GM21717 (cell line): ENCODE measurements at regions not wholly inside any gene's neighbourhood (a gene's known extent, or its start where the extent isn't known, plus 50 kb on each side); places are given as distances from the start of the nearest gene placed in this dataset.

Experiments used
- ATAC-seq: cut with Tn5 transposase; IDR thresholded peaks from one replicate; pipeline ENCODE4 v1.9.1; 2021; ENCODE audit warnings: mild to moderate bottlenecking, moderate library complexity; ENCODE audit not compliant: unreplicated experiment

GRCh38 chr4:26094076-26094475, 180.1 kb downstream of the SMIM20 start:
- no peak for ATAC-seq

- no peak for ATAC-seq
Observed at GRCh38 chr4:26094911-26095310, 180.9 kb downstream of the SMIM20 start.

- no peak for ATAC-seq
Observed at GRCh38 chr4:26099967-26100366, 185.9 kb downstream of the SMIM20 start.

GRCh38 chr4:26101011-26101410, 187.0 kb downstream of the SMIM20 start:
- ATAC-seq = no peak

GRCh38 chr4:26104056-26104685, 190.2 kb downstream of the SMIM20 start:
- peak; percentile 85 for ATAC-seq

- no peak for ATAC-seq
Observed at GRCh38 chr4:26105337-26105736, 191.3 kb downstream of the SMIM20 start.

- no peak for ATAC-seq
Observed at GRCh38 chr4:26105815-26106699, 192.0 kb downstream of the SMIM20 start.

GRCh38 chr4:26106776-26107175, 192.8 kb downstream of the SMIM20 start:
- no peak for ATAC-seq

GRCh38 chr4:26108054-26108453, 194.0 kb downstream of the SMIM20 start:
- ATAC-seq = no peak

- no peak for ATAC-seq
Observed at GRCh38 chr4:26110493-26110892, 196.5 kb downstream of the SMIM20 start.

- ATAC-seq = no peak
Observed at GRCh38 chr4:26113339-26113940, 199.4 kb downstream of the SMIM20 start.

GRCh38 chr4:26116057-26116456, 202.0 kb downstream of the SMIM20 start:
- no peak for ATAC-seq

- ATAC-seq = no peak
Observed at GRCh38 chr4:26120098-26120825, 200.6 kb upstream of the RBPJ start.

- no peak for ATAC-seq
Observed at GRCh38 chr4:26122690-26123089, 198.1 kb upstream of the RBPJ start.

GRCh38 chr4:26124753-26125321, 196.0 kb upstream of the RBPJ start:
- no peak for ATAC-seq

- peak; percentile 47 for ATAC-seq
Observed at GRCh38 chr4:26126143-26126718, 194.6 kb upstream of the RBPJ start.

GRCh38 chr4:26126994-26127393, 193.8 kb upstream of the RBPJ start:
- ATAC-seq = no peak

GRCh38 chr4:26127851-26128337, 192.9 kb upstream of the RBPJ start:
- no peak for ATAC-seq

GRCh38 chr4:26130173-26130572, 190.6 kb upstream of the RBPJ start:
- peak; percentile 61 for ATAC-seq

GRCh38 chr4:26130841-26131432, 189.9 kb upstream of the RBPJ start:
- no peak for ATAC-seq
